ENCODE measurements at regions not wholly inside any gene's neighbourhood (a gene's known extent, or its start where the extent isn't known, plus 50 kb on each side); places are given as distances from the start of the nearest gene placed in this dataset.

- DNase-seq, result no peak
Measured at GRCh38 chr1:5580926-5581325, 411.3 kb downstream of the NPHP4 start.

DNA sequence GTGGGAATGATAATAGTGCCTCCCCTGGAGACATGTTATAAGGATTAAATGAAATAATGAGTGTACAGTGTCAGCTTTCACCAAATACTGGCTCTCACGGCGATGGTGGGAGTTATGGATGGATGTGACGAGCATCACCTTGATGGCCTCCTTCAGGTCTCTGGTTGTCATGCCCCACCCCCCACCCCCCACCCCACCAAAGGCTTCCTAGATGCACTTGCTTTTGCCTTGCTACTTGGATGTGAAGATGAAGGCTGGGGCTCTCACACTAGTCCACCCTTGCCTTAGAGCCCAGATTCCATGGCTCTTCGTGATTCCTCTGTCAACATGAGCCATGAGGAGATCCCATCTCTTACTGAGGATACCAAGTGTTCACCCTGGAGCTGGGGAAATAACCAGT, 412.3 kb downstream of the NPHP4 start:
- Histone ChIP-seq H3K9me3 (replicated peaks) (0 out of 2 replicates have a peak, but pooled peaks cover 2% of the 10 kb centered on the region), H3K4me1 (no peaks in the 10 kb centered on the region), H3K27me3 (peaks cover 29% of the 10 kb centered on the region), H3K36me3 (no peaks in the 10 kb centered on the region), H3K4me3 (no peak overlapping the region), H3K27ac (no peak overlapping the region)
- no peak for DNase-seq

More at GRCh38 chr1:5580926-5581325, 411.3 kb downstream of the NPHP4 start:
- Histone ChIP-seq H3K4me3 (no peak overlapping the region), H3K36me3 (no peaks in the 10 kb centered on the region), H3K27me3 (peaks cover 26% of the 10 kb centered on the region), H3K9me3 (replicated peaks) (0 out of 2 replicates have a peak, but pooled peaks cover 2% of the 10 kb centered on the region), H3K27ac (no peak overlapping the region), H3K4me1 (no peaks in the 10 kb centered on the region)

DNA sequence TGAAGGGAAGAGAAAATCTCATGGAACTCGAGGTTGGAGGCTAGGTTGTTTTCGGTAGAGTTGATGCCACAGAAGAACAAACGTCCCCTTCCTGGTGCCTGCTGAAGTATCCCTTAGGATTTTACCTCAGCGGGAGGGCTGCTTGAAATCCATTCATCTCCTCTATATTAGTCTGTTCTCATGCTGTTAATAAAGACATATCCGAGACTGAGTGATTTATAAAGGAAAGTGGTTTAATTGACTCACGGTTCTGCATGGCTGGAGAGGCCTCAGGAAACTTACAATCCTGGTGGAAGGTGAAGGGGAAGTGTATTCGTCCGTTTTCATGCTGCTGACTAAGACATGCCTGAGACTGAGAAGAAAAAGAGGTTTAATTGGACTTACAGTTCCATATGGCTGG, 413.5 kb downstream of the NPHP4 start:
- DNase-seq, result no peak
- Histone ChIP-seq H3K4me1 (no peaks in the 10 kb centered on the region), H3K4me3 (no peak overlapping the region), H3K27ac (no peak overlapping the region), H3K36me3 (no peaks in the 10 kb centered on the region), H3K9me3 (replicated peaks) (0 out of 2 replicates have a peak, but pooled peaks cover 2% of the 10 kb centered on the region), H3K27me3 (peaks cover 32% of the 10 kb centered on the region)

DNA sequence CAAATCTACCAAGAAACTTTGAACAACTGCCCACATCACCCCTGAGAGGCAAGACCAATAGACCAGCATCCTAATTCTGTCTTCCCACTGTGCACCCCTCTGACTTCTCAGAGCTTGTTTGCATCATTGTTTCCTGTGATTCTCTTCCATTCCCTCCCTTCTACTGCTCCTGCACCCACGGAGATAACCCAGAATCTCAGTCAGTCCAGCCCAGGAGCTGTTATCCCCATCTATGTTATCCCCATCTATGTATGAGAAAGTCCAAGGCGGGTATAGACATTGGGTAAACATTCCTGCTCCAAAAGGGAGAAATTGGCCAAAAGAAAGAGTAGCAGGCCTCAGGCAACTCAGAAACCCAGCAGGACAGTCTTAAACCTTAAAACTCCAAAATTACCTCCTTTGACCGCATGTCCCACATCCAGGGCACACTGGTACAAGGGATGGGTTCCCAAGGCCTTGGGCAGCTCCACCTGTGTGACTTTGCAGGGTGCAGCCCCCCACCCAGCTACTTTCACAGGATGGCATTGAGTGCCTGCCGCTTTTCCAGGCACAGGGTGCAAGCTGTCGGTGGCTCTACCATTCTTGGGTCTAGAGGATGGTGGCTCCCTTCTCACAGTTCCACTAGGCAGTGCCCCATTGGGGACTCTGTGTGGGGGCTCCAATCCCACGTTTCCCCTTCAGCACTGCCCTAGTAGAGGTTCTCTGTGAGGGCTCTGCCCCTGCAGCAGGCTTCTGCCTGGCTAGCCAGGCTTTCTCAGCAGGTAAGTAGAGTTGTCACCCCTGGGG, 414.8 kb downstream of the NPHP4 start:
- no peak for DNase-seq
- no peak overlapping the region for H3K4me3 ChIP-seq
- peaks cover 27% of the 10 kb centered on the region for H3K27me3 ChIP-seq
- no peaks in the 10 kb centered on the region for H3K4me1 ChIP-seq
- no peaks in the 10 kb centered on the region for H3K36me3 ChIP-seq
- no peak overlapping the region for H3K27ac ChIP-seq
- 0 out of 2 replicates have a peak, but pooled peaks cover 2% of the 10 kb centered on the region for H3K9me3 ChIP-seq (replicated peaks)

GRCh38 chr1:5576673-5577065, 415.6 kb downstream of the NPHP4 start:
- Histone ChIP-seq H3K4me1 (no peaks in the 10 kb centered on the region), H3K27ac (no peak overlapping the region), H3K4me3 (no peak overlapping the region), H3K27me3 (peaks cover 25% of the 10 kb centered on the region), H3K36me3 (no peaks in the 10 kb centered on the region), H3K9me3 (replicated peaks) (no peaks in the 10 kb centered on the region)
- DNase-seq, result no peak

DNA sequence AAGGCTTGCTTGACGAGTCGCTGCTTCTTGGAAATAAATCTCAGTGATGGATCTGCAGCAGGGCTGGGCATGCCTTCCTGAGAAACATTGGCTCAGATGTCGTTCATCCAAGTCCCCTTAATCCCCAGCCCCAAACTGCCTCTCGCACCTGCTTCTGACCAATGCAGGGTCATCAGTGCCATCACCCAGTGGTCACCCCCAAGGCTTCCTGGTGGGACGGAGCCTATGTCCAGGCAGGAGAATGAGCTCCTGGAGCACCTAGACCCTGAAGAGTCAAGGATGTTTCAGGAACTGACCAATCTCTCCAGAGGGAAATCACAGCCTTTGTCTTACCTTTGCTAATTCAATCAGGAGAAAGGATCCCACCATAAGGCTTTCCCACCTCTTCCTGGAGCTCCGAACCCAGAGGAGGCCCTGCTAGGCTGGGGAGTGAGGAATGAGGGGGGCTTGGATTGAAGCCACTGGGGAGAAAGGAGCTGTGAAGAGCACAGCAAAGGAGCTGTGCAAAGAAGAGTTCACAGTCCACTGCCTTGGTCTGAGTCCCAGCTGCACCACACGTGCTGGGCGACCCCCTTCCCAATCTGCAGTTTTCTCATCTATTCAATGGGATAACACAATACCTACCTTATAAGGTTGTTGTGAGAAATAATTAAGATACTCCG, 416.1 kb downstream of the NPHP4 start:
- H3K27ac ChIP-seq, result no peak overlapping the region
- no peak overlapping the region for H3K4me3 ChIP-seq
- no peaks in the 10 kb centered on the region for H3K4me1 ChIP-seq
- no peak for DNase-seq
- no peaks in the 10 kb centered on the region for H3K36me3 ChIP-seq
- no peaks in the 10 kb centered on the region for H3K9me3 ChIP-seq (replicated peaks)
- peaks cover 19% of the 10 kb centered on the region for H3K27me3 ChIP-seq

DNA sequence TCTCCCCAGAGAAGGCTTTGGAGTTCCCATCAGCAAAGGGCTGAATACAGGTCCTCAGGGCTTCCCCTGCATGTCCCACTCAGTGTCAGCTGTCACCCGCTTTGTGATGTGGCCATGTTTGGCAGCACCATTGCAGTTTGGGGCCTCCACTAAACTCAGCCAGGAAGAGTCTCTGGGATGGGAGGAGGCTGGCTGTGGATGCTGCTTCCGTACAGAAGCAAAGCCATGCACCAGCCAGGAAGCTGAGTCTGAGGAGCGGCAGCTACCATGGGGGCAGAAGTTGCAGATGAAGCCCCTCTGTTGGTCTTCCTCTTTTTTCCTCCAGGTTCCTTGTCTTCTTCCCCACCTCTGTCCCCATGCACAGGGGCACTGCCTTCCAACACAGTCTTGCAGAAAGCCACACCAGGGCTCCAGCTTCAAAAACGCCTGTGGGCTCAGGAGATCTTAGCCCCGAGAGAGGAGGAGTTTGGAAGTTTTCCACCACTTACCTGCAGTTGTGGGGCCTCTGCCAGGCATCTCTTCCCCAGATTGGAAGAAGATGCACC, 416.8 kb downstream of the NPHP4 start:
- Histone ChIP-seq H3K9me3 (replicated peaks) (no peaks in the 10 kb centered on the region), H3K27ac (no peak overlapping the region), H3K36me3 (no peaks in the 10 kb centered on the region), H3K4me3 (no peak overlapping the region), H3K4me1 (no peaks in the 10 kb centered on the region), H3K27me3 (peaks cover 17% of the 10 kb centered on the region)
- DNase-seq, result no peak

- H3K4me1 ChIP-seq, result no peaks in the 10 kb centered on the region
- H3K36me3 ChIP-seq, result no peaks in the 10 kb centered on the region
- H3K4me3 ChIP-seq, result no peak overlapping the region
- no peak overlapping the region for H3K27ac ChIP-seq
- H3K27me3 ChIP-seq, result peaks cover 17% of the 10 kb centered on the region
- no peak for DNase-seq
- peaks cover 4% of the 10 kb centered on the region for H3K9me3 ChIP-seq (replicated peaks)
Measured at GRCh38 chr1:5574641-5575040, 417.6 kb downstream of the NPHP4 start.

- H3K9me3 ChIP-seq (replicated peaks), result peaks cover 5% of the 10 kb centered on the region
- DNase-seq, result no peak
Measured at GRCh38 chr1:5572794-5573193, 419.4 kb downstream of the NPHP4 start.

GRCh38 chr1:5571861-5572401, 420.3 kb downstream of the NPHP4 start:
- Histone ChIP-seq H3K27ac (no peak overlapping the region), H3K9me3 (replicated peaks) (peaks cover 5% of the 10 kb centered on the region), H3K36me3 (no peaks in the 10 kb centered on the region), H3K27me3 (peaks cover 17% of the 10 kb centered on the region), H3K4me3 (no peak overlapping the region), H3K4me1 (no peaks in the 10 kb centered on the region)
- no peak for DNase-seq

More at GRCh38 chr1:5572794-5573193, 419.4 kb downstream of the NPHP4 start:
- peaks cover 17% of the 10 kb centered on the region for H3K27me3 ChIP-seq
- no peaks in the 10 kb centered on the region for H3K36me3 ChIP-seq
- no peak overlapping the region for H3K27ac ChIP-seq
- no peak overlapping the region for H3K4me3 ChIP-seq
- H3K4me1 ChIP-seq, result no peaks in the 10 kb centered on the region

GRCh38 chr1:5571438-5571837, 420.8 kb downstream of the NPHP4 start:
- H3K4me1 ChIP-seq, result no peaks in the 10 kb centered on the region

DNA sequence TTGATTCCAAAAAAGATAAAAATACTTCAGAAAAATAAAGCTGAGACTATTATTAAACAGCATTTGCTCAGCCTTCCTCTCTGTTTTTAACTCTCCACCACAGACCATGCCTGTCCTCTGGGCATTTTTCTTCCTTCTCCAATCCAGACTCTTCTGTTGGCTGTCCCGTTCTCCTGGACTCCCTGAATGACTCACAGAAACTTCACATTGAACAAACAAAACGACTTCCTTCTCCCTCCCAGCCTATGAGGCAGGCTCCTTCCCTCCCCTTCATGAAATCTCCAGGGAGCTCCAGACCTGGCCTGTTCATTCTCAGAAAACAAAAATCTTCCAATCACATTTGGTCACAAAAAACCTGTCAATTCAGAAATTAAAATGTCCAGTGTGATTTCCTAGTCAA, 421.3 kb downstream of the NPHP4 start:
- Histone ChIP-seq H3K27me3 (peaks cover 11% of the 10 kb centered on the region), H3K36me3 (no peaks in the 10 kb centered on the region), H3K27ac (no peak overlapping the region), H3K9me3 (replicated peaks) (peaks cover 5% of the 10 kb centered on the region), H3K4me1 (no peaks in the 10 kb centered on the region), H3K4me3 (no peak overlapping the region)
- DNase-seq, result no peak

More at GRCh38 chr1:5571438-5571837, 420.8 kb downstream of the NPHP4 start:
- Histone ChIP-seq H3K27me3 (peaks cover 13% of the 10 kb centered on the region), H3K36me3 (no peaks in the 10 kb centered on the region), H3K4me3 (no peak overlapping the region), H3K9me3 (replicated peaks) (peaks cover 5% of the 10 kb centered on the region), H3K27ac (no peak overlapping the region)
- DNase-seq, result peak in 1 of 2 experiments; percentile 22

GRCh38 chr1:5568321-5568720, 423.9 kb downstream of the NPHP4 start:
- no peak for DNase-seq
- Histone ChIP-seq H3K27me3 (peaks cover 3% of the 10 kb centered on the region; the same call in 1 of the 2 replicates), H3K4me1 (no peaks in the 10 kb centered on the region), H3K27ac (no peak overlapping the region), H3K9me3 (replicated peaks) (peaks cover 5% of the 10 kb centered on the region), H3K36me3 (no peaks in the 10 kb centered on the region), H3K4me3 (no peak overlapping the region)

GRCh38 chr1:5567839-5568238, 424.4 kb downstream of the NPHP4 start:
- no peak overlapping the region for H3K27ac ChIP-seq
- no peak overlapping the region for H3K4me3 ChIP-seq
- no peaks in the 10 kb centered on the region for H3K36me3 ChIP-seq
- H3K4me1 ChIP-seq, result no peaks in the 10 kb centered on the region
- H3K9me3 ChIP-seq (replicated peaks), result peaks cover 5% of the 10 kb centered on the region
- DNase-seq, result no peak
- peaks cover 3% of the 10 kb centered on the region; the same call in 1 of the 2 replicates for H3K27me3 ChIP-seq

- Histone ChIP-seq H3K4me3 (no peak overlapping the region), H3K36me3 (no peaks in the 10 kb centered on the region), H3K9me3 (replicated peaks) (peaks cover 5% of the 10 kb centered on the region), H3K4me1 (no peaks in the 10 kb centered on the region), H3K27ac (no peak overlapping the region), H3K27me3 (peaks cover 3% of the 10 kb centered on the region; the same call in 1 of the 2 replicates)
- DNase-seq, result no peak
Measured at GRCh38 chr1:5566924-5567323, 425.3 kb downstream of the NPHP4 start.
